Occipital lobe (tissue), 1 donor: ENCODE measurements at regions not wholly inside any gene's neighbourhood (a gene's known extent, or its start where the extent isn't known, plus 50 kb on each side); places are given as distances from the start of the nearest gene placed in this dataset.

Experiments
- DNase-seq: peaks from one replicate; lab custom pipeline; 2025; lab: John Stamatoyannopoulos, UW

- DNase-seq = no peak
Observed at GRCh38 chr13:79829880-79830279, 348.9 kb downstream of the NDFIP2 start.

GRCh38 chr13:79825959-79826358 lies 345.0 kb downstream of the NDFIP2 start:
- DNase-seq = no peak

GRCh38 chr13:79815041-79815440 lies 334.1 kb downstream of the NDFIP2 start:
- DNase-seq = no peak

DNA sequence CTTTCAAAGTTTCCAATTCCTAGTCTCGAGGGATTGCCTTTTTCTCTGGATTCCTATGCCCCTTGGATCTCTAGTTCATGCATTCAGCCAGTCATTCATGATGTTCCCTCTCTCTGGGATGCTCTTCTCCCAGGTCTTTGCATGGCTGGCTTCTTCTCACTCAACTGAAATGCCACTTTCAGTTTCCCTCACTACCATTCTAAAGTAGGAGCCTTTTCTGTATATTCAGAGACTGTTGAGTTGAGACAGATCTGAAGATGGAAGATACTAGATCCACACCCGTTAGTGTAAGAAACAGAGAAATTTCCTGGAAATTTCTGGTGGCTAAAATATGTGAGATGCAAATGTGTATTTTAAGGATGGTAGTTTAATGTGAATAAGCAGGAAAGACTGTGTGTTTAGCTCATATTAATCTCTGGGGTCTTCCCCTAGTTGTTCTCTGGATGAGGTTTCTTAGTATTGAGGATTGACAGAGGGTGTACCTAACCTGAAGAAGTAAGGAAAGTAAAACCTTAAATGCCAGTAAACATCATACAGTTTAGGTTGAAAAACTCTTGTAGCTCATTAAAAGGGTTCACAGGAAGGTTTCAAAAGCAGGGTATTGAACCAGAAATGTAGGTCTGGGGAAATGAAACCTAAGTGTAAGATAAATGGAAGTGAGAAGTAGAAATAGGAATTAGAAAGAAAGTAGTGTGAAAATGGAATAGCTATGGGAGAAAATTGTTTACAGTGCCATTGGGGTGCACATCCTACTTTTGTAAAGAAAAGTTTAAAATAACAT lies 331.3 kb downstream of the NDFIP2 start:
- DNase-seq = no peak

DNA sequence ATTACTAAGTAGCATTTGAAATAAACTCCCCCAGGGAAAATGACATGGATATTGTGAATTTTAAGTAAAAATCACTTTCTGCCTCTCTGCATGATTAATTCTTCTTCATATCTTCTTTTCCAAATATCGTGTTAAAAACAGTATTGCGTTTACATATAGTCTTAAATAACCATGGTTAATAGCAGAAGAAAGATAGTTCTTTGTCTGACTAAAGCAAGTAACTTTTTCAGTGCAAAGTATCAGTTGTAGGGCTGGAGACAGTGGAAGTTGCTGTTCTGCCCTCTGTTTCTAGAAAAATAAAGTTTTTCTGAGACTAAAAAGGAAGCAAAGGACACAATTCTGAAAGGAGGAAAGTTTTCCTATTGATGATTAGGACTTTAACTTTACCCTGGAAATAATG lies 330.2 kb downstream of the NDFIP2 start:
- no peak for DNase-seq

GRCh38 chr13:79810669-79811068 lies 329.7 kb downstream of the NDFIP2 start:
- no peak for DNase-seq

DNA sequence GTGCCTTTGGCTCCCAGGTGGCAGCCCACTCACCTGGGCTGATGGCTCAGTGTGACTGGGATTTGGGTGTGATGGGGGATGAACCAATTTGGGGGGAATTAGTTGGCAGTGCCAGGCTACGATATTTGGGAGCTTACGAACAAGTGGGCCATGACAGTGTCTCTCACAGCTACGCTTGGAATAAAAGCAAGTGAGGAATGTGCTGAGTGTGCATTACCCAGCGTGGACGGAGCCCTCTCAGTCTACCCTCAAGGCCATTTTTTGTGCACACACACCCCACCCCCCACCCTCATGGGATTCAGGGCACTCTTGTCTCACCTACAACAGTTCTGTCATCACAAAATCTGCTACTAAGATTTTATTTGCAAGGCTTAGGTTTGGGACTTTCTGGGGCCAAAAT lies 329.1 kb downstream of the NDFIP2 start:
- no peak for DNase-seq

DNA sequence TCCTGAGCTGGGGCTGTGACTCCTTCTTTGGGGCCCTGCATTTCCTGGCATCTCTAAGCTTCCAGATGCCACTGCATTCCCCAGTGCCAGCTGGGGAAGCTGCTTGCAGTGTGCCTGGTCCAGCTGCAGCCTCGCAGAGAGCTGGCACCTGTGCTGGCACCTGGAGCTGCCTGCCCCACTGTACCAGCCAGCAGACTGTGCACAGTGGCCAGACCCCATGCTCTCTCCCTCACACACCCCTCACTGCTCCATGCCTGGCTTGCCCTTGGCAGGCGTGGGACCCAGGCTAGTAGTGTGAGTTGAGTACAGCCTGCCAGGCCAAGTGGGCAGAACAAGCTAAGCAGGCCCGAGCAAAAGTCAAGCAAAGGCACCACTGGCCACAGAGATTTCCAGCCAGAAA lies 327.5 kb downstream of the NDFIP2 start:
- DNase-seq = no peak

DNA sequence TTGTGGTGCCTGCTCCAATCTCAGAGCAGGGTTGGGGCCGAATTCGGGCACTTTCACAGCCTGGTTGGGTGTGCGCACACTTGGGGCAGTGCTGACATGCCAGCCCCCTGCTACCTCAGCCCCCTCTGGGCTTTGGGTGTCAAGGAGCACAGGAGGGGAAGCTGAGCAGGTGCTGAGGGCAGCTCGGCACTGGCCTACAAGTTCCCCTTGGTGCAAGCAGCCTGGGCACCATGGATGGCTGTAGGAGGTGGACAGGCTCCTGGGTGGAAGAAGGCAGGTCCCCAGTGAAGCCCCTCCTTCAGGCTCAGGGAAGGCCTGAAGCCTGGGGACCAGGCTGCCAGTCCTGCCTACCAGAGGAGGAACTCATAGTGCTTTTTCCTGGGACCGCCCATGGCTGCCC lies 326.6 kb downstream of the NDFIP2 start:
- DNase-seq = no peak

GRCh38 chr13:79806821-79807220 lies 325.9 kb downstream of the NDFIP2 start:
- no peak for DNase-seq

GRCh38 chr13:79805317-79805716 lies 324.4 kb downstream of the NDFIP2 start:
- DNase-seq = no peak

DNA sequence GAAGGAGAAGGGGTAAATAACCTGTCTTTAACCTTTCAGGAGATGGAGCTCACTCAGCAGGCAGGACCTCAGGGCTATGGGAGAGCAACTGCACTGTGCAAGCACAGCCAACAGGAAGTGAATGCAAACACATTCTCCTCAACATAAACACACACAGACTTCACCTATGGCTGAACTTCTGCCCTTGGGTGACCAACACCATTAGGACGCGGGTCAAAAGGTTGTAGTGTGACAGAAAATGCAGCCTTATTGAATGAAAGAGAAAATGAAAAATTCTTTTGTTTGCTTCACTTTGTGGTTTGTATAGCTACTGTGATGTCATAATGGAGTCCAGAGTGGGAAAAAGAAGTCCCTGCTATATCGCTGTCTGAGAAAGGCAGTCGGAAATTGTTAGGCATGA lies 323.0 kb downstream of the NDFIP2 start:
- DNase-seq = no peak

- no peak for DNase-seq
Observed at GRCh38 chr13:79803296-79803695, 322.3 kb downstream of the NDFIP2 start.

DNA sequence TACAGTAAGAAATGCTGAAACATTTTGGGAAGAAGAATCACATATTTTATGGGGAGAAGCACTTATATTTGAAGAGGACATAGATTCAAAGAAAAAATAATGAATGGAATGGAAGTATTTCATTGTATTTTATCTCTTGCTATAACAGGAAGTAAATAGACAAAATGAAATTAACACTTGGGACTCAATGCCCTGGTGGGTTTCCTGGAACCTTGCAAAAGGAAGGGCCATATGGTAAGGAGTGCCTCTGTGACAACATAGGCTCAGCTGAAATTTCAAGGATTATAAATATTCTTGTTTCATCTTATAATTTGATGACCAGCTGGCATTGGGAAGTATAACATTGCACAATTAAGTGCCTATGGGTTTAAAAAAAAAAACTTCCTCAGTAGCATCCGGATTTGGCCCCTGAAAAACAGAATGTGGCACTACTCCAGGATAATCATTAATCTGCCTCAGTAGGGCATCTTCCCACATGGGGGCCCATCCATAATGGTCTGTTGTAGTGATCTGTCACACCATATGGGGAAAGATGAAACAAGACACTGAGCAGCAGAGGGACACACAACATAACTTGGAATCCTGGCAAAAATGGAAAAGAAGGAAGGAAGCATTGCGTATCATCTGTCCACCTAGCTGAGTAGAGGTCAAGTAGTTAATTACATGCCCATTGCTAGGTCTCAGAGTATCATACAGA lies 321.6 kb downstream of the NDFIP2 start:
- no peak for DNase-seq

- no peak for DNase-seq
Observed at GRCh38 chr13:79799059-79799867, 318.3 kb downstream of the NDFIP2 start.

DNA sequence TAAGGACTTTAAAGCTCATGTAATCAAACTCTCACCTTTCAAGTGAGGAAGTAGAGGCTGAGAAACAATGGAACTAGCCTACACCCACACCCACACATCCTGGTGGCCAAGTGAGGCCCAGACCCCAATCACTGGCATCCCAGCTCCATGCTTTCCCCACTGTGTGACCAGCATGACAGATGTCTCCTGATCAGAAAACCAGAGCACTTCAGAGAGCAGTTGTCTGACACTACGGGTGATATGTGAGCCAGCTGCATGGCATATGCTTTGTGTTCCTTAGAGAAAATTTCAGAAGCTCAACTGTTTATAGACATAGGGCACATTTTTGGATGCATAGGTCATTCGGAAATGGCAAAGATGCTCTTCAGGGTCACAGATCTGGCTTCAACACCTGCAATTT lies 315.2 kb downstream of the NDFIP2 start:
- DNase-seq = no peak

GRCh38 chr13:79794931-79795330 lies 314.0 kb downstream of the NDFIP2 start:
- no peak for DNase-seq

DNA sequence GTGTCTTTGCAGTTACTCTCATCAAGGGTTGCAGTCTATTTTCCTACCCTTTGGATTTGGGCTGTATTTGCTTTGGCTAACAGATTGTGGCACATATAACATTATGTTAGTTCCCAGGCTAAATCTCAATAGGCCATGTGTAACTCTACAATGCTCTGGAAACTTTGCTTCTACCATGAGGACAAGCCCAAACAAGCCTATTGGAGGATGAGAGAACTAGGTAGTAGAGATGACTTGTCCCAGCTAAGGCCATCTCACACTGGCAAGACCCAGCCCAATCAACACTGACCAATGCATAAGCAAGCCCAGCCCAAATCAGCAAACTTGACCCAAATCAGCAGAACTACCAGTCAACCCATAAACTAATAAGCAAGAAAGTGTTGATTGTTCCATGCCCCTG lies 311.8 kb downstream of the NDFIP2 start:
- DNase-seq = no peak

DNA sequence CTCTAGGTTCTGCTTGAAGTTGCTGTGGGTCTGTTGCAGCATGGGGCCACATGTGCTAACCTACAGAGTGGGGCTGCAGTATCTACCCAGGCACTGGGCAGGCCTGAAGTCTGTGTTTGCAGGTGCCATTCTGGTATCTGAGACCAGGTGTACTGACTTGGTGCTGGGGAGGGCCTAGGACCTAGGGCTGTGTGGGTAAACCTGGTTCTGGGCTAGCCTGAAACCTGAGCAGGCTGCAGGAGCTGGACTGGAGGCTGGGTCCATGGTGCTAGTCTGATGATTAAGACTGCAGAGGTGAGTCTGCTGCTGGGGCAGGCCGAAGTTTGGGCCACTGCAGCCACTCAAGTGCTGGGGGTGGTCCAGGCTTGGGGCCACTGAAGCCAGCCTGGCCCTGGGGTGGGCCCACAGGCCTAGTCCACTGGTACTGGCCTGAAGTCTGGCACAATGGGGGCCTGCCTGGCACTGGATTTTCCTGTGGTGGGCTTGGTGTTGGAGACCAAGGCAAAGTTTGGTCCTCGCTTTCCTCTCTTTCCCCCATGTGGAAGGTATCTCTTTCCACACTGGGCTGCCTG lies 310.6 kb downstream of the NDFIP2 start:
- no peak for DNase-seq

DNA sequence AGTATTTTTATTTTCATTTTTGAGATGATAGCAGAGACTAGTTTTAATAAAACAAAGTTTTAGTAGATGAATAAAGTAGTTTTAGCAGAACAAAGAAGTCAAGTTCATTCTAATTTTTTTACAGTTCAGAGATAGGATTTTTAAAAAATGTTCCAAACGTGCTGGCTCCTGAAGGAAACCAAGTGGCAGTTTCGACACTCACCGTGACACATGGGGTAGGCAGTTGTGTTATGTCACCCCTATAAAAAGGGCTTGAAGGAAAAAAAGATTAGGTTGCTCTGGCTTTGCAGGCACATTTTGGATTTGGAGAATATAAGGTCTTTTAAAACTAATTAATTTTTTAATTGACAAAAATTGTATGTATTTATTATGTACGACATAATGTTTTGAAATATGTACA lies 305.2 kb downstream of the NDFIP2 start:
- DNase-seq = no peak

GRCh38 chr13:79782541-79783205 lies 301.7 kb downstream of the NDFIP2 start:
- DNase-seq = no peak
